HepG2 (cell line): ENCODE measurements at regions not wholly inside any gene's neighbourhood (a gene's known extent, or its start where the extent isn't known, plus 50 kb on each side); places are given as distances from the start of the nearest gene placed in this dataset.

Experiments used
- PCBP2 ChIP-seq: fragments of 200-400 bp; formaldehyde crosslinking; optimal IDR thresholded peaks from 2 replicates; pipeline ENCODE3; 2018; ENCODE audit warnings: low read length, low read depth; ENCODE audit not compliant: poor library complexity, severe bottlenecking
- POLR2A ChIP-seq, 2 experiments: IDR thresholded peaks; 2 replicates each; pipeline ENCODE4 v1.6.1; 2011; ENCODE audit warnings: low read depth in 2 of 2, low read length in 2 of 2, mild to moderate bottlenecking in 1 of 2, moderate library complexity in 1 of 2; ENCODE audit not compliant: insufficient read depth in 1 of 2
- TF ChIP-seq, protein P1 (sequence below): fragments of 450-650 bp; IDR thresholded peaks from 2 replicates; pipeline ENCODE4 v1.6.1; 2016

DNA sequence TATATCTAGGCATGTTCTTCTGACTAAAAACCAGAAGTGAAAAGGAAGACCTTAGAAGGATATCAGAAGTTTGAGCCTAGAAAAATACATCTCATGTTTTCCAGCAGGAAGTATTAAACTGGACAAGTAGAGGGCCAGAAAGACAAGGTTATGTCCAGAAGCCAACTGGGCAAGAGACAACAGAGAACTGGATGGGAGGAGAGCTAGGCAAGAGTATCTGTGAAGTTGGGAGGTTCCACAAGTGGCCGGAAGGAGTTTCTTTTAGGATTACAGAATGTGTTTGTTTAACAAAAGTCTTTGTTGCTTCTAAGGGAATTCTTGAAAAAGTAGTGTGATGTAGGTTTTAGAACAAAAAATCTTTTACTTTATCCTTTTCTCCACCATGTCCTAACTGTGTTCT lies 86.4 kb downstream of the CYP26A1 start:
- TF ChIP-seq POLR2A (IDR thresholded peaks at IDR 0.05; ENCODE audit: insufficient read depth in 1 of 2, low read depth in 2 of 2, low read length in 2 of 2) (no peak), PCBP2 (no peak)
- TF ChIP-seq, protein P1, sequence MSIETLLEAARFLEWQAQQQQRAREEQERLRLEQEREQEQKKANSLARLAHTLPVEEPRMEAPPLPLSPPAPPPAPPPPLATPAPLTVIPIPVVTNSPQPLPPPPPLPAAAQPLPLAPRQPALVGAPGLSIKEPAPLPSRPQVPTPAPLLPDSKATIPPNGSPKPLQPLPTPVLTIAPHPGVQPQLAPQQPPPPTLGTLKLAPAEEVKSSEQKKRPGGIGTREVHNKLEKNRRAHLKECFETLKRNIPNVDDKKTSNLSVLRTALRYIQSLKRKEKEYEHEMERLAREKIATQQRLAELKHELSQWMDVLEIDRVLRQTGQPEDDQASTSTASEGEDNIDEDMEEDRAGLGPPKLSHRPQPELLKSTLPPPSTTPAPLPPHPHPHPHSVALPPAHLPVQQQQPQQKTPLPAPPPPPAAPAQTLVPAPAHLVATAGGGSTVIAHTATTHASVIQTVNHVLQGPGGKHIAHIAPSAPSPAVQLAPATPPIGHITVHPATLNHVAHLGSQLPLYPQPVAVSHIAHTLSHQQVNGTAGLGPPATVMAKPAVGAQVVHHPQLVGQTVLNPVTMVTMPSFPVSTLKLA: no peak
